Stimulated activated CD8-positive, alpha-beta memory T cell treated with anti-CD3 and anti-CD28 coated beads, Interleukin-4, amount 100 ng/mL, for 4 hours (primary cell): ENCODE measurements at regions not wholly inside any gene's neighbourhood (a gene's known extent, or its start where the extent isn't known, plus 50 kb on each side); places are given as distances from the start of the nearest gene placed in this dataset.
A peak's percentile ranks its signal among the peaks of the same experiment; 100 is the strongest.

Experiments
- DNase-seq, 2 donors: peaks; one replicate each; pipeline ENCODE4 v3.0.0-alpha.2; 2020; ENCODE audit warnings: low read depth in 2 of 2, low spot score in 1 of 2

DNA sequence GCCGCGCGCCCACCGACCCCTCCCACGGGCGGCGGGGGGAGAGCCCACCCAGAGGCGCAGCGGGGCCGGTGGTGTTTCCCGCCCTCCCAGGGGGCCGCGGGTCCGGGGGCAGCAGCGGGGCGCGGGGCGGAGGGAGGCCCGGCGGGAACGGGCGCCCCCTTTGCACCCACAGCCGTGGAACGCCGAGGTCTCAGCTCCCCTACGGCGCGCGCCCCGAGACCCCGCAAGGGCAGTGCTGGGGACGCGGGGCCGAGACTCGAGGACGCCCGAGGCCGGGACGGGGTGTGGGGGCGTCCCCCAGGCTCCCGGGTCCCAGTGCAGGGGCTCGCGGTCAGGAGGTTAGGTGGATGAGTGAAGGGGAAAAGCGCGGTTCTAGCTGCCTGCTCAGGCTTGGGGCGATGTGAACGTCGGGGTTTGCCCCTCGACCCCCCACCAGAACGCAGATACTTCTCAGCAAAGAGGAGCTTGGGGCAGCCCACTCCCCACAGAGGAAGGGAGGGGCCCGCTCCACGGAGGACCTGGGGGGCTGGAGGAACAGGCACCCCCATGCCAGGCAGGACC lies 65.5 kb upstream of the BHLHE23 start:
- no peak for DNase-seq

DNA sequence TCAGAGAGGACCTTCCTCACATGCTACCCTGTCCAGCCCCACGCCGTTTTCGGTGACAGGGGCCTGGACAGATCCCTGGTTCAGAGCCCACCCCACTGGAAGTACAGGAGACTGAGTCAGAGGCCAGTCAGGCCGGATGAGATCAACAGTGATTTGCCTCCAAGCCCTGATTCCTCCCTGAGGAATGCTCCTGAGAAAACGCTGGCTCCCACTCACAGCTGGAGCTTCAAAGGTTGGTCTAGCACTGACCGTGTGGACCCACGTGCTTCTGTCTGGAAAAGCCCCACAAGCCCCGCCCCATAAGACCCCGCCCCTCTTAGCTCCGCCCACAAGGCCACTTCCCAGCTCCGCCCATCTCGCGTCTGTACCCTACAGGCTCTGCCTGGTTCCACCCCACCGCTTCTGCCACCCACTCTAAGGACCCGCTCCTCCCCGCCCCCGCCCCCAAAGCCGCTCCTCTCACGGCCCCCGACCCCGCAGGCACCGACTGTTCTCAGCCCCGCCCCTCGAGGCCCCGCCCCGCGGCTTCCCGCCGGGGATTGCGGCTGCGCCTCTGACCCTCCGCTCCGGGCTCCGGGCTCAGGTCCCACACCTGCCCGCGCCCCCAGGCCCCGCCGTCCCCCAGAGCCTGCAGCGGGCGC lies 64.9 kb upstream of the BHLHE23 start:
- peak in 1 of 2 donors; percentile 3 for DNase-seq

DNA sequence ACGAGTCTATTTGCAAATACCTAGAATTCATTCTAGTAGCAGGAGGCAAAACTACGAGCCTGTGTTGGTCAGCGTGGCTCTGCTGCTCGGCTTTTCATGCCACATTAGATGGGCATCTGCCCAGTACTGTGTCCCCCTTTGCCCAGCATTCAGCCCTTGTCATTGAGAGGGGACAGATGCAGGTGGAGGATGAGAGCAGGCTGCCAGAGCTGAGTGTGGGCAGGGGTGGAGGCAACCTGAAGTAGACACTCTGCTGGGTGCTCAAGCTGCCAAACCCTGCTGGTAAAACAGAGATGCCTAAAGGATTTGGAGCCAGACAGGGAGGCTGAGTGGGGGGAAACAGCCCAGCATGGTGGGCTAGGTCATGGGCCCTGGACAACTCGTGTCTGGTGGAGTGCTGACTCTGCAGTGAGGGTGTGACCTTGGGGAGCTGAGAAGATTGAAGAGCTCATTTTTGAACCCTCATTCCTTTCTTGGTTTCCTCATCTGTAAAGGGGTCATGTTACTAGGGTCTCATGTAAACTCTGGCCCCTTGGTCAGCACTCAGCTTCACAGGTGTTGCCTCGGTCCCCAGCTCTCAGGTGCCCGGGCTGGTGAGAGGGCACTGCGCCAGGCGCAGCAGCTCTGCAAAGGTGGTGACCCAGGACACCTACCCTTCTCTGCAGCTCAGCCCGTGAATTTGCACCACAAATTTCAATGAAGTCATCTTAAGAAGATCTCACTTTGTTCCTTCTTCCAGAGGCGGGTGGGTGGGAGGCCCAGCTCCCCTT lies 64.2 kb upstream of the BHLHE23 start:
- DNase-seq, result no peak

DNA sequence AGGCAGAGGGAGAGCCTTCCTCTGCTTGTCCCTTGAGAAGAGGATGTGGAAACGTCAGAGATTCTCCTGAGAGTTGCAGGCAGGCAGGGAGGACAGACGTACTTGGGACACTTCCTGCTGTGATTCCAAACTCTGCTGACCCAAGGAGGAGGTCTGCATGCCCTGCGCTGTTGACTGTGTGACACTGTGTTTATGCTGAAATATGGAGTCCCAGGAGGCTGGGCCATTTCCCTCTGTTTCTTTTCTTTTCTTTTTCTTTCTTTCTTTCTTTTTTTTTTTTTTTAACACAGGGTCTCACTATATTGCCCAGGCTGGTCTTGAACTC lies 63.5 kb upstream of the BHLHE23 start:
- no peak for DNase-seq

DNA sequence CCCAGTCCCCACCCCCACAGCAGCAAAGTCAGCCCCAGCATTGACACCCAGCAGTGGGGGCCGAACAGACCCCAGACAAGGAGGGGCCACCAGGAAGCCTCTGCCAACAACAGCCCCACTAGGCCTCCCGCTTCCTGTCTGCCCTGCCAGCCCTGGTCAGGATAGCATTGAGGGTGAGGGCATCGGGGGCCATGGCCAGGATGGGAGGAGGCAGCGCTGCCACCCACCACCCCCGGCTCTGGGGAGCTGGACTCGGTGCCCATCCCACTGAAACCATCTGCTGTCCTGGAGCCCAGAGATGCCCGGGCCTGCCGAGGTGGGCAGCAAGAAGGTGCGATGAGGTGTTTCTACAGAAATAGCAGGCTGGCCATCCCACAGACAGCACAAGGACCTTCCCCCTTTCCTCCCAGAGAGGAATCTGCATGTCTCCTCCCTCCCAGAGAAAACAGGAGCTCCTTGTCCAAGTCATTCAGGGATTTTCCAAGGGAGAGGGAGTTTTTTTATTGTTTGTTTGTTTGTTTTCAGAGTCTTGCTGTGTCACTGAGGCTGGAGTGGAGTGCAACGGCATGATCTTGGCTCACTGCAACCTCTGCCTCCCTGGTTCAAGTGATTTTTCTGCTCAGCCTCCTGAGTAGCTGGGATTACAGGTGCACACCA lies 62.1 kb upstream of the BHLHE23 start:
- DNase-seq, result no peak

DNA sequence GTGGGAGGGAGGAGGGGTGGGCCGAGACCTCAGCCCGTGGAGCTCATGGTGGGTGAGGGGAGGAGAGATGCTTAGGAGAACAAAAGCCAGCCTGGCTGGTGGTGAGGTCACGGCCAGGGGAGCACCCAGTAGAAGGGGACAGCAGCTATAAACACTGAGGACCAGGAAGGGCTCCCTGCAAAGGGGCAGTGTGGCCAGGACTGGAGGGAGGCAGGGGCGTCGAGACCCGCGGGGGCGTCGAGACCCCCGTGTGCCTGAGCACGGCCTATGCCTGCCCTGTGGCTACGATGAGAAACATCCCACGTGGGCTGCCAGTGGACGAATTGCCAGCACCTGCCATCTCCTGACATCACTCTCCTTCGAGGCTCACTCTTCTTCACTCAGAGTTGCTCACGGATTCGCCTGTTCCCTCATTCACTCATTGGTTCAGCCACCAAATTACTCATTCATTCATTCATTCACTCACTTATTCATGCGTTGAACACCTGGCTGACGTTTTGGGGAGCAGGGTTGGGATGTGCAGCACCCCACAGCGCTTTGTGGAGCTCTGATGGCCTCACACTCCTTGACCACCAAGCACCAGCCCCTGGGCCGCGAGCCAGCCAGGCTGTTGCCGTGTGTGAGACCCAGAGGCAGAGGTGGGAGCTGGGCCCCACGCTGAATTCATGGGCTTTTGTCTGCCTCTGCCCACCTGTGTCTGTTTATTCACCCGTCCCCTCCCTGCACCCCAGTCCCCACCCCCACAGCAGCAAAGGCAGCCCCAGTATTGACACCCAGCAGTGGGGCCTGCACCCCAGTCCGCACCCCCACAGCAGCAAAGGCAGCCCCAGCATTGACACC lies 61.2 kb upstream of the BHLHE23 start:
- DNase-seq, result no peak

DNA sequence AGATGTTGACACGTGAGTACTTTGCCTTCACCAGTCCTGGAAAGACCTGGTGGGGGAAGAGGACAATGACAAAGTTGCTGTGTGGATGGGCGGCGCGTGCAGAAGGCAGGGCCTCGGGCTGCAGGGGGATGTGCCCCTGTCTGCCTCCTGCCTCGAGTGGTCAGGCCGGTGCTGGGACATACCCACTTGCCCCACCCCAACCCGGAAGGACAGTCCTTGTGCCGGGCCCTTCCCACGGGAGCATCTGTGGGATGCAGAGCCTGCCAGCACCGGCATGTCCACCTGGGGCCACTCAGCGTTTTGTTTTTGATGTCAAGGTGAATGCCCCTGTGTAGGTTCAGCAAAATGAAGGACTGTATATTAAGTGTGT lies 60.5 kb upstream of the BHLHE23 start:
- DNase-seq, result no peak

DNA sequence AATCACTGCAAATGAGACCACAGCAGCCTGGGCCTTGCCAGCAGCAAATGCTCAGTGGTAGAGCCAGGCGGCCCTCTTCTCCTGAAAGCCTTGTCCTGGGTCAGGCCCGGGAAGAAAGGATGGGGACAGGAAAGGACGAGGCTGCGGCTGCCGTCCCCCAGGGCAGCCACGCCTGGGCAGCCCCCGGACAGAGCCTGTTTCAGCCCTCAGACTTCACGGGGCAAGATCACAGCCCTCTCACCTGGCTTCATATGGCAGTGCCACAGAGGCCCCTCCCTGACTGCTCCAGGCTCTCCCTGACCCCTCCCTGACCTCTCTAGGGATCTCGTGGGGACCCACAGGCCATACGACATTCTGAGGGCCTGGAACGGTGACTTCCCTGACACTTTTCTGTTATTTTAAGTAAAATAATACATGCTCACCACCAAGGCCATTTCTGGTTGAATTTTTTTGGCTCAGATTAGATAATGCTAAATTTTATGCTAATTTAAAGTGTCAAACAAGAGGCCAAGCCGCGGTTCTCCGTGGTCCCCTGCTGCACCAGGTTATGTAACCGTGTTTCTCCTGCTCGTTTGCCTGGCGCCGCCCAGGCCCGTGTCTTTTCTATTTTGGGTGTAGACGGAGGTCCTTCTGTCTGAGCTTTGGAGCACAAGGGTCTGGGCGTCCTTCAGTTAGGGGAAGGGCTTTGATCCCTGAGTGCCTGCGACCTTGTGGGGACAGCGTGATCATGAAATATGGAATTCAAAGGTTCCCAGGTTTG lies 59.9 kb upstream of the BHLHE23 start:
- no peak for DNase-seq

DNA sequence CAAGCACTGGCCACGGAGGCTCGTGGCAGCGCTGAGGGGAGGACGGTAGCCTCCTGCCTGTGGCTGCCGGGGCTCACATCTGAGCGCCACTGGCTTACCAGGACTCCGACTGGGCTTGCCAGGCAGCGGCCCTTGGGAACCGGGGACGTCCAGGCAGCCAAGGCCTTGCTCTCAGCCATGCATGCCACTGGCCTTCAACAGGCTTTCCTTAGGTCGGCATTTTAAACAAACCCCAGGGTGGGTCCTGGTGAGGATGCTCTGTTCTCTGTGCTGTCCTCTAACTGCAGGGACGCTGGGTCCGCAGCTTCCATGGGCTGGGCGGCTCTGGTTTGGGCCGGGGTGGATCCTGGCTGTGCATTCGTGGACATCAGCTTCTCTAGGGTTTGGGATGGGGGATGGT lies 59.1 kb upstream of the BHLHE23 start:
- no peak for DNase-seq

DNA sequence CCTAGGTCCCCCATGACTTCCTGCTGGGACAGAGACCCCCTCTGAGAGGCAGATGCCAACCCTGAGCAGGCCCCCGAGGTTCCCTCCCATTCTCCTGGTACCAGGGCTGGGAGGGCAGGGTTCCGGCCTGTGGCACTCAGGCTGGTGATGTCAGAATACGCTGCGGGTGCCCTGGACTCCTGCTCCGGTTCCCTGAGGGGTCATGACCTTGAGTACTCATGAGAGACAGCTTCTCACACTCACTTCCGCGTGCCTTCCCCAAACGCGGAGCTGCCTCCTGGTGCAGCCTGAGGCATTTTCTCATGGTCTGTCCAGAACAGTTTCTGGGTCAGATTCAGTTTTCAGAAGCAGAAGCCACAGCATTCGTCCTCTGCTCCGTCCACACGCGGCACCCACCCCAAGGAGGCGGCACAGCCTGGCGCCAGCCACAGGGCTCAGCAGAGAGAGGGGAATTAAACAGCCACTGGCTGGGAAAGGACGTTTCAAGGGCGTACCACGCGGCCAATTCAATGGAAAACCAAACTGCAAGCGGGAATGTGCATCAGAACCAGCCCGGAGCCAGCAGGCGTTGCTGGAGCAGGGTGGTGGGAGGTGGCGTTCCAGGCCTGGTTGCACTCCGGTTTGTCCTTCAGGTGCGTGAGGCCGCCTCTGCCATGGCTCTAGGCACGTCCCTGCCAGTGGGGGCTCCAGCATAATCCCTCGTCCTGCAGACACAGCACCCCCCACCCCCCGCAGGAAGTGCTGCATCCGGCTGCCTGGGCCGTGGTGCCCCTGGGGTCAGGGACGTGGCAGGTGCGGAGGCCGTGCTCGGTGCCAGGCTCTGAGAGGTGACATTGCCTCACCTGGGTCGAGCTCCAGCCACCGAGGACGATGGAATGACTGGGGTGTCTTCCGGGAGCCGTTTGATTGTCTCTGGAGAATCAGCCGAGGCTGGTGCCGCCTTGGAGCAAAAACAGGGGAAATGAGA lies 58.3 kb upstream of the BHLHE23 start:
- no peak for DNase-seq

DNA sequence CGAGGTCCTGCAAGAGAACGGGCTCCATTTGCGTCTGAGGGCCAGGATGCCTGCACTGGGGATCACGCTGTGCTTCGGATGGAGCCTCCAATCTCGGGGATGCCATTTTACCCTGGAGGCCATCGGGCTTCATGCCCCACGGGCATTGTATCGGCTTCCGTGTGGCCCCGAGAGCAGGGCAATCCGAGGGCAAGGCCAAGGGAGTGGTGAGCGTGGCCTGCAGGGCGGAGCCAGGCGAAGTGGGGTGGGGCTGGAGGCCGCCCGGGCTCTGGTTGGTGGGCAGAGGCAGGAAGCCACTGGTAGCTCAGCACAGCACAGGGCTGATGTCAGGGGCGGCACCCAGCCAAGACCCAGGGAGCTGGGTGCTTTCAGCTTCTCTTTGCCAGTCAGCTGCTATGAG lies 57.5 kb upstream of the BHLHE23 start:
- no peak for DNase-seq

DNA sequence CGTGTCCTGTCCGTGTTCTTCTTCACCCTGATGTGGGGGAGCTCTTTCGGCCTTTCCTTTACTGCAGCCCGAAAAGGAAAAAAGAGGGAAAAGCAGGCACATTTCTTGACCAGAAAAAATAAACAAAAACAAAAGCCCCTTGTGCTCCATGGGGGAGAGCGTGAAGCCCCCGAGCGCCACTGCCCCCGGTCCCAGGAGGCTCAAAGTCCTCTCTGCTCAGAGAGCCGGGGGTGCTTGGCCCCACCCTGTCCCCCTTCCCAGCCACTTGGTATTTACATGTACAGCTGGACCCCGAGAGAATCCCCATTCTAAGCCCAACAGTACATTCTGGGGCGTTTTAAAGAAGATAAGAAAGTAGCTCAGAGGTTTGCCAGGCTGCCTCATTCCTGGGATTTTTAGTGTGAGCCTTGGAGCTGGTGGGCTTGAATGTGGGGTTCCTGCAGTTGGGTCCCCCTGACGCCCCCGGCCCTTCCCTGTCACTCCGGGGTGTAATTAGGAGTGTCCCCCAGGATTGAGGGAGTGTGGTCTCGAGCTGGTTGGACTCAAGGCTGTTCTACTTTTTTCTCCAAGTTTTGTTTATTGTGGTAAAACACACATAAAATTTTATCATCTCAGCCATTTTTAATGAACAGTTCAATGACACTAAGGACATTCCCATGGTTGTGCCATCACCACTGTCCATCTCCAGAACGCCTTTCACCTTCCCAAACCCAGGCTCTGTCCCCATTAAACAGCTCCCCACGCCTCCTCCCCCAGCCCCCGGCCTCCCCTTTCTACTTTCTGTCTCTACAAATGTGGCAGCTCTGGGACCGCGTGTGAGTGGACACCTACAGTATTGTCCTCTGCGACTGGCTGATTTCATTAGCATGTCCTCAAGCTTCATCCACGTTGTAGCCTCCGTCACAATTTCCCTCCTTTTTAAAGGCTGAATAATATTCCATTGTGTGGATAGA lies 55.7 kb upstream of the BHLHE23 start:
- DNase-seq, result no peak

DNA sequence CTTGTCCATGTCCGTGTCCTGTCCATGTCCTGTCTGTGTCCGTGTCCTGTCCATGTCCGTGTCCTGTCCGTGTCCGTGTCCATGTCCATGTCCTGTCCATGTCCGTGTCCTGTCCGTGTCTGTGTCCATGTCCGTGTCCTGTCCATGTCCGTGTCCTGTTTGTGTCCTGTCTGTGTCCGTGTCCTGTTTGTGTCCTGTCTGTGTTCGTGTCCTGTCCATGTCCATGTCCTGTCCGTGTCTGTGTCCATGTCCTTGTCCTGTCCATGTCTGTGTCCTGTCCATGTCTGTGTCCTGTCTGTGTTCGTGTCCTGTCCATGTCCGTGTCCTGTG lies 55.0 kb upstream of the BHLHE23 start:
- DNase-seq, result no peak

DNA sequence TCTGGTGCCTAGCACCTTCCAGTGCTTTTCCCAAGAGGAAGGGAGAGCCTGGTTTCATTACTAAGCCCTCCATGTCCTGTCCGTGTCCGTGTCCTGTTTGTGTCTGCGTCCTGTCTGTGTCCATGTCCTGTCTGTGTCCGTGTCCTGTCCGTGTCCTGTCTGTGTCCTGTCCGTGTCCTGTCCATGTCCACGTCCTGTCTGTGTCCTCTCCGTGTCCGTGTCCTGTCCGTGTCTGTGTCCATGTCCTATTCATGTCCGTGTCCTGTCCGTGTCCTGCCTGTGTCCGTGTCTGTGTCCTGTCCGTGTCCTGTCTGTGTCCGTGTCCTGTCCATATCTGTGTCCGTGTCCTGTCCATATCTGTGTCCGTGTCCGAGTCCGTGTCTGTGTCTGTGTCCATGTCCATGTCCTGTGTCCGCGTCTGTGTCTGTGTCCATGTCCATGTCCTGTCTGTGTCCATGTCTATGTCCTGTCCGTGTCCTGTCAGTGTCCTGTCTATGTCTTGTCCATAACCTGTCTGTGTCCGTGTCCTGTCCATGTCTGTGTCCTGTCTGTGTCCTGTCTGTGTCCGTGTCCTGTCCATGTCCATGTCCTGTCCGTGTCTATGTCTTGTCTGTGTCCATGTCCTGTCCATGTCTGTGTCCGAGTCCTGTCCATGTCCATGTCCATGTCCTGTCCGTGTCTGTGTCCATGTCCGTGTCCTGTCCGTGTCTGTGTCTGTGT lies 54.4 kb upstream of the BHLHE23 start:
- DNase-seq, result no peak

DNA sequence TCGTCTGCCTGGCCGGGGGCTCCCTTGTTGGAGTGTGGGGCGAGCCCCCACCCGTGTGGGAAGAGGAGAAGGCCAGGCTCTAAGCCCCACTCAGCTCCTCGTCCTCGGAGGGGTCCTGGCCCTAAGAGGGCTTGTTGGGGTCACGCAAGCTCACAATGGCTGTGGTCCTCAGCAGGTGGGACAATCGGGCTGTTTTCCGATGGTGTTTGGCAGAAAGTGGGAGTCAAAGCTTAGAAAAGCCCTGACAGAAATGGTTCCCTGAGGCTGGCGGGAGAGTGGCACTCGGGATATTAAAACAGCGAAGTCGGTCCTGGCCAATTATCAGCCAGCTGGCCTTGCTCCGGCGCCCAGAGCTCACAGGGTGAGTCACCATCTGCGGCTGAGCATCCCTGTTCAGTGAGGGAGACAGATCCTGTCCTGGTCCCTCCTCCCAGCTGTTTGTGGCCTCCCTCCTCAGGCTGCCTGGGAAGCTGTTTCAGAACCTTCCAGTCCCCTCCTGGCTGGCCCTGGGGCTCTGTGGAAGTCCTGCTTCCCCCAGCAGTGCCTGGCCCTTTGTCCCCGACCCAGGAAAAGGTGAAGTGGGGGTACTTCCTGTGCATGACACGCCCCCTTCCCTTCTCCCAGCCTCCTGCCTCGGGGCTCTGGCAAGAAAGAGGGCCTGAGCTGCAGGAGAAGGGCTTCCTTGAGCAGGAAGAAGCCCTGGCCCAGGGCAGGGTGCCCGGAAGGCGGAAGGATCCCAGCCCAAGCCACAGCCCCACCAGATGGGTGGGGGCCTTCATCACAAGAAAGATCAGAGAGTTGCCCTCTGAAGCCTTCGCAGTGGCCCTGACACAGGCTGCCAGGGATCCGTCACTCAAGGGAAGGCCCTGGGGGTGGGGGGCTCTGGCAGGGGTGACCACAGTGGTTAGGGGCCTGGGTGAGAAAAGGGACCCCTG lies 53.6 kb upstream of the BHLHE23 start:
- DNase-seq, result no peak

DNA sequence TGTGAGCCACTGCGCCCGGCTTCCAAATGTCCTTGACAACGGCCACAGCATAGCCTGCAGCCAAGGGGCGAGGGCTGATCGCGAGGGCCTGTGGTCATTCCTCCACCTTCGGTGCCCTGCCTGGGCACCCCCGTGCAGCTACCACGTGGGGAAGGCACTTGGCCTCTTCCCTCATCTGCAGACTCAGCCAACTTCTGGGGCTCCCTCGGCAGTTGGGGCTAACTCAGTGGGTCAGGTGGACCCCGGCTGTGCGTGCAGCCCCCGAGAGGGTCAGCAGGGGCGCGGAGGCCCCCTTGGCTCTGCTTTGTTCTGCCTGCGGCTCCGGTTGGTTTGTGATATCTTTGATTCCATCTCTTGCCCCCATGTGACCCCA lies 52.9 kb upstream of the BHLHE23 start:
- DNase-seq, result no peak
